LNCAP (cell line): ENCODE measurements at regions not wholly inside any gene's neighbourhood (a gene's known extent, or its start where the extent isn't known, plus 50 kb on each side); places are given as distances from the start of the nearest gene placed in this dataset.

ENCODE experiments used
- TF ChIP-seq, protein P1 (sequence below): fragments of 450-650 bp; IDR thresholded peaks from 2 replicates; pipeline ENCODE4 v1.5.1; 2017; ENCODE audit warnings: mild to moderate bottlenecking

DNA sequence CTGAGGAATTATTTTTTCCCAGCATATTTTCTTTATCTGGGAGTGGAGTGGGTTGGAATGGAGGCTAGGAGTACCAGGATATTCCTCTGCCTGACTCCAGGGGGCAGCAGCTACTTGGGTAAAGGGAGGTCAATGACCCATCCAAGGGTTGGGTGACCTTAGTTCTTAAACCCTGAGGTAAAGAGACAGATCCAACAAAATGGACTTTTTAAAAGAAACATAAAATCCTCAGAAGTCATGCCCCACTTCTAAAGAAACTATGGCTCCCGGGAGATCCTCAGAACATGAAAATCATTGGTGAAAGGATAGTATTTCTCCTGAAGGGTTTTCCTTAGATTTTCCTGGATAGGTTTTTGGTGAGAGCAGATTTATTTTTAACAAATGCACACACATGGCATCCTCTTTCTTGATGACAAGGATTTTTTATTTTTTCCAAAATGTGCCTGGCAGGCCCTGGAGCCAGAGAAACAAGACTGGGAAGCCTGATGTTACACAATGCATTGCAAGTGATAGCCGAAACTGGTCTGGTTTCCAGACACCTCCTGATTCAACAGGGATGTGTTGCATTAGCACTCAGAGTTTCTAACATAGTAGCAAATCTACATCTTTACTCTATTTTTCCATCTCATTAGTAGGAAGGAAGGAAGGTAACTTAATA is 240.9 kb upstream of the BTBD3 start:
- TF ChIP-seq, protein P1, sequence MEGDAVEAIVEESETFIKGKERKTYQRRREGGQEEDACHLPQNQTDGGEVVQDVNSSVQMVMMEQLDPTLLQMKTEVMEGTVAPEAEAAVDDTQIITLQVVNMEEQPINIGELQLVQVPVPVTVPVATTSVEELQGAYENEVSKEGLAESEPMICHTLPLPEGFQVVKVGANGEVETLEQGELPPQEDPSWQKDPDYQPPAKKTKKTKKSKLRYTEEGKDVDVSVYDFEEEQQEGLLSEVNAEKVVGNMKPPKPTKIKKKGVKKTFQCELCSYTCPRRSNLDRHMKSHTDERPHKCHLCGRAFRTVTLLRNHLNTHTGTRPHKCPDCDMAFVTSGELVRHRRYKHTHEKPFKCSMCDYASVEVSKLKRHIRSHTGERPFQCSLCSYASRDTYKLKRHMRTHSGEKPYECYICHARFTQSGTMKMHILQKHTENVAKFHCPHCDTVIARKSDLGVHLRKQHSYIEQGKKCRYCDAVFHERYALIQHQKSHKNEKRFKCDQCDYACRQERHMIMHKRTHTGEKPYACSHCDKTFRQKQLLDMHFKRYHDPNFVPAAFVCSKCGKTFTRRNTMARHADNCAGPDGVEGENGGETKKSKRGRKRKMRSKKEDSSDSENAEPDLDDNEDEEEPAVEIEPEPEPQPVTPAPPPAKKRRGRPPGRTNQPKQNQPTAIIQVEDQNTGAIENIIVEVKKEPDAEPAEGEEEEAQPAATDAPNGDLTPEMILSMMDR: peak; percentile 87

DNA sequence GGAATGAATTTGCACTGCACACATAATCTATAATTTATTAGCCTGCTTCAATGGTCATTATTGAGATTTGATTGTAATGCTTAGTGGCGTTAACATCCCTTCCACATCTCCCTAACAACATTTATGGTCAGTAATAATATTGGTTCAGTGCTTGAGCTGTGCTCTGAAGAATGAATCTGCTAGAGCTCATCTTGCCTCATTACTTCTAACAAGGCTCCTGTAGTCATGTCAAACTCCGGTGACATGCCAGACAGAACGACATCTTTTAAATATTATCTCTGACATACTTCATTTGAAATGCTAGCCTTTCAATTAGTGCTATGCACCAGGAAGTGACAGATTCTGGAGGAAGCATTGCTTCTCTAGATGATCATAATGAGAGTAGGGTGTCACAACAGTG is 240.3 kb upstream of the BTBD3 start:
- TF ChIP-seq, protein P1: no peak

DNA sequence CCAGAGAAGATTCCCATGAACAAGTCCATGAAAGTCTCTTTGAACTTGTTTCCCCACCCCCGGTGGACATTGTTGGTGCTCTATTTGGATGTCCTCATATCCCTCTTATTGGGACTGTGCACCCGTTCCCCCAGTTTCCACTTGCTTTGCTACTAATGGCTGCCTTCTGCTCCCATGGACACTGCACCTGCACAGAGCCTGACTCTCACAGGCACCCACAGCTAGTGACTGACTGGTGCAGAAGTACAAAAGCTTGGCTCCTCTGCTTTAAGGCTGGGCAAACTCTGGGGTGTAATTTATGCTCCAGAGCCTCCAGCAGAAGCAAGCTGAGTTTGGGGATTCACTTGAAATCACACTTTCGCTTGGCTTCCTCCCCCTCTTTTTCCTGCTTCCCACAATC is 239.9 kb upstream of the BTBD3 start:
- TF ChIP-seq, protein P1: no peak

DNA sequence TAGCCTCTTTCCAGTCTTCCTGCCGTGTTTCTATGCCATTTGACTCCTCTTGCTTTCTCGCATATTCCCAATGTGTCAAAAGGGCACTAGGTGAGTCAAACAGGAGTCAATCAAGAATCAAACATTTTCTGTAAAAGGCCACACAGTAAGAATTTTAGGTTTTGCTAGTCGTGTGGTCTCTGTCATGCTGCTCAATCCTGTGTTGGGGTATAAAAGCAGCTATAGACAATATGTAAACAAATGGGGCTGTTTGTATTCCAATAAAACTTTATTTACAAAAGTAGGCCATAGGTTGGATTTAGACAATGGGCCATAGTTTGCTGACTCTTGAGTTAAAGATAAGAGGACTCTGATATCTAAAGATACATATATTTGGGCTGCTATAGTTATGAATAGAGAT is 235.4 kb upstream of the BTBD3 start:
- TF ChIP-seq, protein P1: no peak

DNA sequence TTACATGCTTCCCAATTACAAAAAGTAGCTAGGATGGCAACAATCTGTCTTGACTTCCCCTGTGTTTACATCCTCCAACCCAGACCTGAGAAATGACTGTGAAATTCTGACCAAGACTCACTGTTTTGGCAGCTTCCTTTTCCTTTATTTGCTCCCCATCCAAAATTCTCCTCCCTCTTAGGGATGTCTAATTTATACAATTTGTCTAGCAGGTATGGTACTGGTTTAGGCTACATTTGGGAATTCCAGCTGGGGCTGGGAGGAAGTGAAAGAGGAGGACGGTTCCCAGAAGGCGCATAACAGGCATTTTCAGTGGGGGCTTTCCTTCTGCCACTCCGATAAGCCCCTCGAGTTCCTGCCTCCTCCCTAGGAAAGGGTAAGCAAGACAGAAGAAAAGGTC is 231.5 kb upstream of the BTBD3 start:
- TF ChIP-seq, protein P1: no peak

DNA sequence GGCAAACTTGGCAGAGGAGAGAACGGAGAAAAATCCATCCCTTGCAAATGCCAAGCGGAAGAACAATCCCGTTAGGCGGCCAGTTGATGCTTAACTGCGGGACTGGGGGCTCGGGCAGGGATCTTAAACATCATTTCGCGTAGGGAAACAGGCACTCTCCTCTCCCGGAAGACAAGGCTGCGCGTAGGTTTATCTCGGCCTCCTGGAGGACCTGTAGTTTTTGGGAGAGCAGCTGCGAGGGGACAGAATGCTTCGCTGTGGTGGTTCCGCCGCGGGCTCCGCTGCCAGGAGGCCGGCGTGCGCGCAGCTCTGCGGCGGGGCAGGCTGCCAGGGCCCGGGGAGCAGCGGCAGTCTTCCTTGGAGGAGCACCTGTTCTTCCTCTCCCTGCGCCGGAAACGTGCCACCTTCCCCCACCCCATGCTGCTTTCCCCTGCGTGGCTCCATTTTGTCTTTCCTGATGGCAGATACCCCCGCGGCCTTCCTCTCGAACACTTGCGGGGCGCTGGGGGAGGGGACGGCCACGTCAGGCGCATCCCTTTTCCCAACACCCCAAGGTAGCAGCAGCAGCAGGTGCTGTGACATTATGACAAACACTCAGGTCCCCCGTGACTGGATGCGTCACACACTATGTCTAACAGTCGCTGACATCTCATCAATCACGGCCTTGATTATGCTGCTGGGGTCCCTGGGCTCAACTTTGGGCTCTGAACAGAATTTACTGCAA is 230.7 kb upstream of the BTBD3 start:
- TF ChIP-seq, protein P1: no peak

DNA sequence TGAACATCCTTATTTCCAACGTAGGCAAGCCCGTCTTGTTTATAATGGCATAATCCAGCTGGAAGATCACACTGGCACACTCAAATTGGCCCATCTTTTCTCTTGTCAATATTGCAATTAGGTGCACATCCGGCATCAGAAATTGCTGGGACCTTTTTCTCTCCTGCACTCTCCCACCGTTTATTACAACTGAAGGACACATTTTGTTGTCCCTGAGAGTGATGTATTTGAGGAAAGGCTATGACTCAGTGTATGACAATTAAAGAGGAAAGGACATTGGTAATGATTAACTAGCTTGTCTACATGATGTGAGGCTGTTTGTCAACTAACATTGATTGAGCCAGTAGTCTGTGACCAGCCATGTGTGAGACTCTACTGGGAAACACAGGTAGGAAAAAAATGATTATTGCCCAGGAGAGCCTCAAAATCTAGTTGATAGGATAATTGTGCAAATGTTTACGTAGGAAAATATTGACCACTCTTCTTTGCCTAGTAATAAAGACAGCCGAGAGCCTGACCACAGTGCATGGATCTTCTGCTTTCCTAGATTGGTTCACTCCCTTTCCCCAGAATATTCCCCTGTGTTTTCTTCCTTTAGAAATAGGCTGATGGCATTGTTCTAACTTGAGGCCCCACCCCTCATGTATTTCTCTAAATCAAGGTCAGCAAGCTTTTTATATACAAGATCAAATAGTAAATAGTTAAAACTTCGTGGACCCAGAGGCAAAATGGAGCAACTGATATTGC is 230.0 kb upstream of the BTBD3 start:
- TF ChIP-seq, protein P1: no peak
